Liver (tissue), 3 donors: ENCODE measurements at regions not wholly inside any gene's neighbourhood (a gene's known extent, or its start where the extent isn't known, plus 50 kb on each side); places are given as distances from the start of the nearest gene placed in this dataset.

ENCODE experiments used
- CTCF ChIP-seq: fragments of 150-350 bp; IDR thresholded peaks from 2 replicates; pipeline ENCODE4 v1.5.1; 2017; ENCODE audit warnings: improper control_type of control experiment, low read depth, low read length; ENCODE audit not compliant: missing input control
- GABPA ChIP-seq, 2 donors: IDR thresholded peaks in 1 of 2; conservative IDR thresholded peaks in 1 of 2; 2 replicates each; pipeline ENCODE4 v1.6.1; 2016; ENCODE audit warnings: antibody characterized with exemption in 2 of 2, mild to moderate bottlenecking in 1 of 2, moderate library complexity in 1 of 2
- HNF4G ChIP-seq: IDR thresholded peaks from 2 replicates; pipeline ENCODE4 v1.6.1; 2016; ENCODE audit warnings: antibody characterized with exemption
- MAX ChIP-seq: IDR thresholded peaks from 2 replicates; pipeline ENCODE4 v1.6.1; 2016; ENCODE audit warnings: antibody characterized with exemption
- REST ChIP-seq: IDR thresholded peaks from 2 replicates; pipeline ENCODE4 v1.6.1; 2016; ENCODE audit warnings: antibody characterized with exemption, mild to moderate bottlenecking
- SP1 ChIP-seq: IDR thresholded peaks from 2 replicates; pipeline ENCODE4 v1.6.1; 2018; ENCODE audit warnings: antibody characterized with exemption, mild to moderate bottlenecking
- TAF1 ChIP-seq: conservative IDR thresholded peaks from 2 replicates; pipeline ENCODE4 v1.6.1; 2016; ENCODE audit warnings: antibody characterized with exemption, mild to moderate bottlenecking
- YY1 ChIP-seq: IDR thresholded peaks from 2 replicates; pipeline ENCODE4 v1.6.1; 2016; ENCODE audit warnings: antibody characterized with exemption, mild to moderate bottlenecking
- donor health status: healthy.
- donor health status: healthy.

- TF ChIP-seq HNF4G (no peak), CTCF (no peak), YY1 (no peak), GABPA (IDR thresholded peaks at IDR 0.05 in 1 of 2, conservative IDR thresholded peaks at IDR 0.05 in 1 of 2) (no peak), REST (no peak), MAX (no peak), SP1 (no peak), TAF1 (no peak)
Observed at GRCh38 chr5:57010786-57011185, 58.9 kb upstream of the MIER3 start.
